Stimulated activated naive B cell treated with anti-CD40 and anti-IgM and Interleukin-4, amounts not matched to agents 10 μg/mL and 1 μg/mL and 100 μg/mL, for 72 hours (primary cell): ENCODE measurements at regions not wholly inside any gene's neighbourhood (a gene's known extent, or its start where the extent isn't known, plus 50 kb on each side); places are given as distances from the start of the nearest gene placed in this dataset.

Experiments
- ATAC-seq, 2 donors: fragments of 150-1000 bp; cut with Tn5 transposase; replicated peaks; 2 replicates each; pipeline ENCODE4 v1.10.0; 2021; ENCODE audit warnings: moderate library complexity in 1 of 2
- DNase-seq: peaks from one replicate; pipeline ENCODE4 v3.0.0; 2021
- H3K27ac Mint-ChIP-seq: one replicate; pipeline ENCODE4 v1.8.0; 2022; ENCODE audit warnings: mild to moderate bottlenecking, mixed read lengths
- H3K27me3 Mint-ChIP-seq, 2 donors: one replicate each; pipeline ENCODE4 v1.8.0; 2022; ENCODE audit warnings: mixed read lengths in 2 of 2
- H3K36me3 Mint-ChIP-seq, 2 donors: one replicate each; pipeline ENCODE4 v1.8.0; 2022; ENCODE audit warnings: mixed read lengths in 2 of 2, mild to moderate bottlenecking in 1 of 2
- H3K4me1 Mint-ChIP-seq, 2 donors: one replicate each; pipeline ENCODE4 v1.8.0; 2022; ENCODE audit warnings: mixed read lengths in 2 of 2, mild to moderate bottlenecking in 1 of 2
- H3K4me3 Mint-ChIP-seq, 2 donors: one replicate each; pipeline ENCODE4 v1.8.0; 2022; ENCODE audit warnings: mild to moderate bottlenecking in 2 of 2, mixed read lengths in 2 of 2, moderate library complexity in 1 of 2
- H3K9me3 Mint-ChIP-seq, 2 donors: one replicate each; pipeline ENCODE4 v1.8.0; 2022; ENCODE audit warnings: mixed read lengths in 2 of 2, mild to moderate bottlenecking in 1 of 2

DNA sequence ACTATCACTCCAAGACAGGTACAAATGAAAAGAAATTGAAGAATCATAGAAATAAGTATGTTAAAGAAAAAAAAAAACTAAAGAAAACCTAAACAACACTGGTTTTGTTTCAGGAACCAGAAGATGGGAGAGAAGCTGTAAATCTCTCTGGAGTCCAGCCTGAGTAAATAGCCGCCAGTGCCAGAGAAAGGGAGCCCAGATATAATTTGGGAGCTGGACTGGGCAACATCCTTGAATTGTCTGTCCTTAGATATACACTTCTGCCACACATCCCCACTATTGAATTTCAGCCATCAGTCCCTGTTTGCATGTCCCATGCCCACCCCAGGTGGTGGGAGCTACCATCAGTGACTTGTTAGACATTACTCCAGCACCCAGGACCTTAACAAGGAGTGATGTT lies 979.6 kb downstream of the DTWD2 start:
- Mint-ChIP-seq H3K4me1 (no peaks in the 10 kb centered on the region), H3K9me3 (no peaks in the 10 kb centered on the region), H3K27ac (no peak overlapping the region), H3K4me3 (no peak overlapping the region), H3K36me3 (no peaks in the 10 kb centered on the region), H3K27me3 (no peaks in the 10 kb centered on the region)
- no peak for DNase-seq
- ATAC-seq = no peak

DNA sequence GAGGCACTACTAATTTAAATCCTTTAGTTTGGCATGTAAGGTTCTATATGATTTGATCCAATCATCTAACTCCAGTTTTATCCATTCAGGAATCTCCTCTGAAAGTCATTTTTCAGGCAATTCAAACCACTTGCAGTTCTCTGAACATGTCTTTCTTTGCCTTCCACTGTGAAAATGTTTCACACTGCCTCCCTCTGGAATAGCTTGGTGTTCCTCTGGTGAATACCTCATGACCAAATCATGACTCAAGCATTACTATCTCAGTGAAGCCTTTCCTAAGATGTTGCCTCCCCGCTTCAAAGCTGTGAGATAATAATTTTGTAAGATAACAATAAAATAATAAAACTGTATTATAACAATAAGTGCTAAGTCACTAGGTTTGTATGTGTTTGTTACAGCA lies 981.1 kb downstream of the DTWD2 start:
- Mint-ChIP-seq H3K4me1 (no peaks in the 10 kb centered on the region), H3K9me3 (peaks cover 0 to 1% of the 10 kb centered on the region in 2 donors), H3K36me3 (no peaks in the 10 kb centered on the region), H3K27ac (no peak overlapping the region), H3K27me3 (no peaks in the 10 kb centered on the region), H3K4me3 (no peak overlapping the region)
- DNase-seq (no peak), ATAC-seq (no peak)

- ATAC-seq = no peak
- no peak overlapping the region for H3K4me3 Mint-ChIP-seq
- no peaks in the 10 kb centered on the region for H3K36me3 Mint-ChIP-seq
- DNase-seq = no peak
- H3K4me1 Mint-ChIP-seq = no peaks in the 10 kb centered on the region
- H3K27ac Mint-ChIP-seq = no peak overlapping the region
- no peaks in the 10 kb centered on the region for H3K27me3 Mint-ChIP-seq
- H3K9me3 Mint-ChIP-seq = peaks cover 0 to 1% of the 10 kb centered on the region in 2 donors
These were observed 982.1 kb downstream of the DTWD2 start for GRCh38 chr5:118006219-118006618.

DNA sequence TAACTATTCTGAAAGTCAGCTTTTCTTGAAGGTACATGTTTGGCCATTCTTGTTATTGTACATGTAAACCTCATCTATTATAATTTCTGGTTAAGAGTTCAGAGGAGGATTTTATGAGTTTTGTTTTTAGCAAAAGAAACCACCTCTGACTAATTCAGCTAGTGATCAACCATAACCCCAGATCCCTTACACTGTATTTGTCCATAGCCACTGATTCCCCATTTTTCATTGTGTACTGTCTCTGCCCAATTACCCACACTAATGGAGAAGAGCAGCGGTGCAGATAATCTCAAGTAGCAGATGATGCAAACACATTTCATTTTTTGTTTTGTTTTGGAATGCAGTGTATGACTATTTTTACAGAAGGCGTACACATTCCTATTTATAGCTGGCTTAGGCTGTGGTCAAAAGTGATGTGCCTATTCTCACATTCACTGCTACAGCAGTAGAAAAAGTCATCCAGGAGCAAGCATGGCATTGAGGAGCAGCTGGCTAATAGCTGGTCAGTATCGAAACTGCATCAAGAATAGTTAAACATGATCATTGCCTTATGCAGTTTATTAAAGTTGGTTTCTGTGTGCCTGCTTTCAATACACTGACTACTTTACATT lies 988.3 kb downstream of the DTWD2 start:
- Mint-ChIP-seq H3K4me3 (no peak overlapping the region), H3K27ac (no peak overlapping the region), H3K27me3 (no peaks in the 10 kb centered on the region), H3K4me1 (no peaks in the 10 kb centered on the region), H3K9me3 (peaks cover 0 to 1% of the 10 kb centered on the region in 2 donors), H3K36me3 (no peaks in the 10 kb centered on the region)
- ATAC-seq = no peak
- DNase-seq = no peak

DNA sequence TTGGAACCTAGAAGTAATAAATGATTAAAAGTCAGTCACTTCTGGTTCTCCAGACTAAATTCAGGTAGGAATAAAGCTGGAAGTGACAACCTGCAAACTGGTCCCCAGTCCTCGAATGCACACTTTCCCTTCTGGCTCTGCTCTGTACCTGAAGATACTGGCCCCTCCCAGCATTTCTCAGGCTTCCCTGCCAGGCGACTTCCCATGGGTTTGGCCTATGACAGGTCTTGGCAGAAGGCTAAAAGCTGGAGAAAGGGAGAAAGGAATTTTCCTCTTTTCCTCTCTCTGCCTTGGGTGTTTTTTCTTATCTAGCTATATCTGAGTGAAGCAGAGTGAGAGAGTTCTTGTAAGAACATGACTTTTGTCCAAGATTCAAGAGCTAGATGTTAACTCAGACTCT lies 1005.7 kb downstream of the DTWD2 start:
- H3K9me3 Mint-ChIP-seq = peaks cover 0 to 3% of the 10 kb centered on the region in 2 donors
- ATAC-seq (no peak), DNase-seq (no peak)
- H3K4me3 Mint-ChIP-seq = no peak overlapping the region
- no peaks in the 10 kb centered on the region for H3K4me1 Mint-ChIP-seq
- H3K27ac Mint-ChIP-seq = no peak overlapping the region
- no peaks in the 10 kb centered on the region for H3K36me3 Mint-ChIP-seq
- H3K27me3 Mint-ChIP-seq = no peaks in the 10 kb centered on the region

DNA sequence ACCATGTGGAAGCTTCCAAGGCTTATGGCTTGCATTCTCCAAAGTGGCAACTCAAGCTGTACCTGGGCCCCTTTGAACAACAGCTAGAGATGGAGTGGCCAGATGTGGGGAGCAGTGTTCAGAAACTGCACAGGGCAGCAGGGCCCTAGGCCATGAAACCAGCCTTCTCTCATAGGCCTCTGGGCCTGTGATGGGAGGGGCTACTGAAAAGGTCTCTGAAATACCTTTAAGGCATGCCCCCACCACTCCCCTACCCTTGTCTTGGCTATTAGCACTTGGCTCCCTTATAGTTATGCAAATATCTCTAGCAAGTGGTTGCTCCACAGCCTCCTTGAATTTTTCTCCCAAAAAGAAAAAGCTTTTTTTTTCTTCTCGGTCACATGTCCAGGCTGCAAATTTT lies 1014.6 kb downstream of the DTWD2 start:
- H3K36me3 Mint-ChIP-seq = no peaks in the 10 kb centered on the region
- H3K9me3 Mint-ChIP-seq = peaks cover 0 to 3% of the 10 kb centered on the region in 2 donors
- no peak overlapping the region for H3K4me3 Mint-ChIP-seq
- H3K4me1 Mint-ChIP-seq = no peaks in the 10 kb centered on the region
- H3K27ac Mint-ChIP-seq = no peak overlapping the region
- DNase-seq = no peak
- H3K27me3 Mint-ChIP-seq = no peaks in the 10 kb centered on the region
- no peak for ATAC-seq

DNA sequence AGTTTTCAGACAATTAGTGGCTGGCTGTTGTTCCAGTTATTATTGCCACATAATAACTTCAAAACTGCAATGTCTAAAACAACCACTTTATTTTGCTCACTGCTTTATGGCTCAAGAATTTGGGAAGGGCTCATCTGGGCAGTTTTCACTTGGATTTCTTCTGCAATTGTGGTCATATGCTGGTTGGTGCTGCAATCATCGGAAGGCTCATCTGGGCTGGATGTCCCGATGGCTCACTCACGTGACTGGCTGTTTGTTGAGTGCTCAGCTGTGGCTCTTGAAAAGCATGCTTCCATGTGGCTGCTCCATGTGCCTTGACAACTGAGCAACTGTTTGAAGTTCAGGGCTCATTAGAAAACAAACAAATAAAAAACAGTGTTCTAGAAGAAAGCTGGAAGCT lies 1032.5 kb downstream of the DTWD2 start:
- Mint-ChIP-seq H3K4me3 (no peak overlapping the region), H3K4me1 (no peaks in the 10 kb centered on the region), H3K27me3 (no peaks in the 10 kb centered on the region), H3K9me3 (peaks cover 0 to 5% of the 10 kb centered on the region in 2 donors), H3K36me3 (no peaks in the 10 kb centered on the region), H3K27ac (no peak overlapping the region)
- no peak for DNase-seq
- no peak for ATAC-seq

DNA sequence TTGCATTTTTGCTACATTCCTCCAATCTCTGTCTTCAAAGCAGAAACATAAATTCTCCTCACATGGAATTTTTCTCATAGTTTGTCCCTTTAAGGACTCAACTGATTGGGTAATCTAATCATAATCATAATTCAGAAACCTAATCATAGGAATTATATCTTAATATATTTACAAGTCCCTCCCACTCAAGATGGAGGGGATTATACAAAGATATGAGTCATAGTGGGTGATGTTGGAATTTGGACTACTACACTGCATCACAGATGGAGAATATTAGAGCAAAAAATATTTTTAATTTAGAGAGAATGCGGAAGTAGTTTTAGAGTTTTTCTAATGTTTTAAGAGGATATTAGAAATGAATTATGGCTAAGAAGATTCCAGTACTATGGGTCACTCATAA lies 1034.0 kb downstream of the DTWD2 start:
- peaks cover 0 to 8% of the 10 kb centered on the region in 2 donors for H3K9me3 Mint-ChIP-seq
- no peak overlapping the region for H3K4me3 Mint-ChIP-seq
- no peak for DNase-seq
- no peak for ATAC-seq
- no peak overlapping the region for H3K27ac Mint-ChIP-seq
- H3K27me3 Mint-ChIP-seq = no peaks in the 10 kb centered on the region
- H3K4me1 Mint-ChIP-seq = no peaks in the 10 kb centered on the region
- H3K36me3 Mint-ChIP-seq = no peaks in the 10 kb centered on the region

GRCh38 chr5:117953272-117953671 lies 1035.1 kb downstream of the DTWD2 start:
- DNase-seq (no peak), ATAC-seq (no peak)
- Mint-ChIP-seq H3K27ac (no peak overlapping the region), H3K27me3 (no peaks in the 10 kb centered on the region), H3K4me1 (no peaks in the 10 kb centered on the region), H3K4me3 (no peak overlapping the region), H3K36me3 (no peaks in the 10 kb centered on the region), H3K9me3 (peaks cover 0 to 8% of the 10 kb centered on the region in 2 donors)

- peaks cover 3% of the 10 kb centered on the region in 2 donors for H3K9me3 Mint-ChIP-seq
- no peak overlapping the region for H3K4me3 Mint-ChIP-seq
- DNase-seq (no peak), ATAC-seq (no peak)
- H3K27me3 Mint-ChIP-seq = no peaks in the 10 kb centered on the region
- no peaks in the 10 kb centered on the region for H3K36me3 Mint-ChIP-seq
- H3K4me1 Mint-ChIP-seq = peaks cover 0 to 5% of the 10 kb centered on the region in 2 donors
- no peak overlapping the region for H3K27ac Mint-ChIP-seq
These were observed 1040.5 kb downstream of the DTWD2 start for GRCh38 chr5:117947836-117948235.

DNA sequence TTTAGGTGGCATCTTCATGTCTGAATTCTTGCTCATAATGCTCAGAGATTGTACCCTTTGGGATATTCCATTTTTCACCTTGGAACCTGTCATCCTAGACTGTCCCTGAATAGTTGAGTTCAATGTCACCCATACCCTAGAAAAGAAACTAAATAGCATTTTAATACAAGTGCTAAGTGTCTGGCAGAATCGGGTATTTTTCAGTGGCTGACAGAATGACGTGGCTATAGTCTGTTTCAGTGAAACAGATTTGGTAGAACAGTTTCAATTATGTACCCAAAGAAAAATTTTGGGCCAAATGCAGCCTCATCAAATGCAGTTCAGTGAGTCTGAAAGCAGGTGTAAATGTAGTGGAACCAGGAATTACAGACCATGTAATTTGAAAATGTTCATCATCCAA lies 1041.2 kb downstream of the DTWD2 start:
- Mint-ChIP-seq H3K27ac (no peak overlapping the region), H3K4me3 (no peak overlapping the region), H3K4me1 (peaks cover 0 to 5% of the 10 kb centered on the region in 2 donors), H3K36me3 (no peaks in the 10 kb centered on the region), H3K27me3 (no peaks in the 10 kb centered on the region), H3K9me3 (peaks cover 3% of the 10 kb centered on the region in 2 donors)
- DNase-seq (no peak), ATAC-seq (no peak)

DNA sequence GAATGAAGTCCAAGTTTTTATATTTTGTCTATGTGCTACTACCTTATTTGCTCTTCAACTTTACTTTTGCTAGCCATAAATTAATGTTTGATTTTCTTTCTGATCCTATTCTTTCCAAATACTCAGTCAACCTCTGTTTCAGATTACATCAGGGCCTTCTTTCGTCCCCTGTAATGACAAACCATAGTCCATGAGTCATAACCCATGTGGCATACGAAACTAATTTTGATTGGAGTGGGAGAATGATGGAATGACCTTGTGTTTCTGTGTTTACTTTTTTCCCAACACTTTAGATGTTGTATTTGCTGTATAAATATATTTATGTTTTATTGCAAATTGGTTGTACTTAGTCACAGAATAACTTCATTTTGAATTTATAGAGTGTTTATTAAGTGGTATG lies 1043.1 kb downstream of the DTWD2 start:
- Mint-ChIP-seq H3K4me1 (peaks cover 0 to 5% of the 10 kb centered on the region in 2 donors), H3K27me3 (no peaks in the 10 kb centered on the region), H3K9me3 (peaks cover 3 to 6% of the 10 kb centered on the region in 2 donors), H3K27ac (peak overlapping the region; percentile 11), H3K36me3 (no peaks in the 10 kb centered on the region), H3K4me3 (no peak overlapping the region)
- no peak for DNase-seq
- no peak for ATAC-seq

DNA sequence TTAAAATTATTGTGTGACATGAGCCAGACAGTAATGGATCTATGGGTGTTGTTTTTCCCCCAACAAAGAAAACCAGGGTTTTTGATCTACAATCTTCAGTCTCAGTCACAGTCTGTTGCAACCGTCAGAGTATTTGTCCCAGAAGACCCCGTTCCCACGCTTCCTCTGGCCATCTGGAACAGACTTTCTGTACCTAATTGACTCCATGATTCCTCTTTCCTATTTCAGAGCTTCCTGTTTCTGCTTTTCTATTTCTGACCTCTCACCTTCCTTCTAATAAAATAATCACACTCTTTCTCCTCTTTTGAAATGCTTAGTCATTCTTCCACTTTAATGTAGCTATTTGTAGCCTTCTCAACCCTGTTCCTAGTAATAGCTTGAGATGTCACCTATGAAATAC lies 1044.8 kb downstream of the DTWD2 start:
- no peaks in the 10 kb centered on the region for H3K27me3 Mint-ChIP-seq
- no peak overlapping the region for H3K4me3 Mint-ChIP-seq
- no peaks in the 10 kb centered on the region for H3K36me3 Mint-ChIP-seq
- DNase-seq (no peak), ATAC-seq (no peak)
- H3K27ac Mint-ChIP-seq = no peak overlapping the region
- peaks cover 0 to 6% of the 10 kb centered on the region in 2 donors for H3K9me3 Mint-ChIP-seq
- peaks cover 0 to 5% of the 10 kb centered on the region in 2 donors for H3K4me1 Mint-ChIP-seq

DNA sequence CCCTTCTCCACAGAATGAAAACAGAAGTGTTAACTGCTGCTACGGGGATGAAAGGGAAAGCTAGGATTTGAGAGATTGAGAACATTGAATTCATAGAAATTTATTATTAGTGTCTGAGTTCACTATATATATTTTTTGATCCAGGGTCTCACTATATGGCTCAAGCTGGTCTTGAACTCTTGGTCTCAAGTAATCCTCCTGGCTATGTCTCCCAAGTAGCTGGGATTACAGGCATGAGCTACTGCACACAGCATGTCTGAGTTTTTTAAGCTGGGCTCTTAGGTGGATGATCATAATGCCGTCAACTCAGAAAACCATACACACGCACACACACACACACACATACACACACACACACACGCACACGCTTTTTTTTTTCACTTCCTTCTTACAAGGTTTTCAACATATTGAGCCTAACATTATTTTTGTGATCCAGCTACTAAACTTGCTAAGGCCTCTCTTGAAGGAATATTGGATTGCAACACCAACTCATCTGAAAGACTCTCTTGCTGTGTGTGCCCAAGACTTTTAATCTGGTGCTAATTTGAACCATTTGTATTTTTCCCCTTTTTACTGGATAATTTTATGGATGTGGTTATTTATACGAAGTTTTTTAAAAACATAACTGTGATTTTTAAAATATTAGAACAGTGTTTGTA lies 1045.4 kb downstream of the DTWD2 start:
- H3K36me3 Mint-ChIP-seq = no peaks in the 10 kb centered on the region
- ATAC-seq (no peak), DNase-seq (no peak)
- peaks cover 0 to 5% of the 10 kb centered on the region in 2 donors for H3K4me1 Mint-ChIP-seq
- no peaks in the 10 kb centered on the region for H3K27me3 Mint-ChIP-seq
- peaks cover 0 to 6% of the 10 kb centered on the region in 2 donors for H3K9me3 Mint-ChIP-seq
- no peak overlapping the region for H3K4me3 Mint-ChIP-seq
- no peak overlapping the region for H3K27ac Mint-ChIP-seq

- no peak overlapping the region for H3K4me3 Mint-ChIP-seq
- H3K27me3 Mint-ChIP-seq = no peaks in the 10 kb centered on the region
These were observed 1095.1 kb downstream of the DTWD2 start for GRCh38 chr5:117893211-117893610.

More at GRCh38 chr5:117893211-117893610, 1095.1 kb downstream of the DTWD2 start:
- Mint-ChIP-seq H3K27ac (no peak overlapping the region), H3K36me3 (no peaks in the 10 kb centered on the region), H3K4me1 (peaks cover 0 to 7% of the 10 kb centered on the region in 2 donors), H3K9me3 (no peaks in the 10 kb centered on the region)
- ATAC-seq (no peak), DNase-seq (no peak)
